Endothelial cell of umbilical vein (primary cell): ENCODE measurements at regions not wholly inside any gene's neighbourhood (a gene's known extent, or its start where the extent isn't known, plus 50 kb on each side); places are given as distances from the start of the nearest gene placed in this dataset.

Experiments
- BruUV-seq: library from RNA; stranded (reverse); fragments of 400-500 nt; replicated peaks from 2 replicates; lab custom pipeline; 2021; lab: Mats Ljungman, UMichigan
- CTCF ChIA-PET: fragments of 300-600, 350-600 bp; sonication (Branson Sonifier 250); formaldehyde crosslinking; loops from one replicate; lab custom pipeline; 2021; ENCODE audit warnings: antibody characterized with exemption, inconsistent platforms; lab: Charles Lee
- POLR2A ChIA-PET: fragments of 300-600, 350-600 bp; sonication (Branson Sonifier 250); formaldehyde crosslinking; loops from one replicate; lab custom pipeline; 2021; ENCODE audit warnings: antibody characterized with exemption, inconsistent platforms; lab: Charles Lee
- DNase-seq: peaks from one replicate; pipeline ENCODE4 v3.0.0-alpha.2; 2011; ENCODE audit warnings: low read depth, low spot score
- FAIRE-seq: peaks from 2 replicates; lab custom pipeline; 2011; peaks lifted over from hg19 to GRCh38; lab: Jason Lieb, UNC
- H2AFZ ChIP-seq: 2 replicates; pipeline ENCODE4 v1.6.0; 2012; ENCODE audit warnings: low read depth, low read length, control low read depth, inconsistent platforms
- H3K27ac ChIP-seq: 2 replicates; pipeline ENCODE4 v1.5.1; 2011; ENCODE audit warnings: low read depth, mild to moderate bottlenecking, control low read depth, low read length, moderate library complexity; ENCODE audit not compliant: insufficient read depth
- H3K27me3 ChIP-seq, 2 experiments: 2 replicates each; pipeline versions ENCODE4 v1.6.0 to v1.6.1; 2011; ENCODE audit warnings: low read length in 2 of 2, mixed read lengths in 1 of 2; ENCODE audit not compliant: control insufficient read depth in 2 of 2, insufficient read depth in 2 of 2
- H3K36me3 ChIP-seq, 2 experiments: 2 replicates in 1 of 2; 3 replicates in 1 of 2; pipeline ENCODE4 v1.5.1; 2011; ENCODE audit warnings: low read length in 2 of 2, mild to moderate bottlenecking in 1 of 2, moderate library complexity in 1 of 2; ENCODE audit not compliant: control insufficient read depth in 2 of 2, insufficient read depth in 2 of 2; ENCODE audit errors: extremely low read depth in 1 of 2
- H3K4me1 ChIP-seq: 3 replicates; pipeline ENCODE4 v1.5.1; 2011; ENCODE audit warnings: mild to moderate bottlenecking, low read length; ENCODE audit not compliant: control insufficient read depth, insufficient read depth; ENCODE audit errors: extremely low read depth
- H3K4me2 ChIP-seq: 2 replicates; pipeline ENCODE4 v1.6.1; 2011; ENCODE audit warnings: low read length, control low read depth, mixed read lengths; ENCODE audit not compliant: insufficient read depth
- H3K4me3 ChIP-seq, 3 experiments: fragments of 200-600 bp in 1 of 3; sonication (generic), shearing (Covaris generic) in 1 of 3; replicated peaks in 1 of 3; 2 replicates each; pipeline ENCODE4 v1.5.1; 2011 to 2016; ENCODE audit warnings: control low read depth in 3 of 3, low read length in 3 of 3, mild to moderate bottlenecking in 2 of 3, inconsistent platforms in 1 of 3, low read depth in 1 of 3, moderate library complexity in 1 of 3; ENCODE audit not compliant: insufficient read depth in 1 of 3
- H3K79me2 ChIP-seq: 2 replicates; pipeline ENCODE4 v1.6.0; 2012; ENCODE audit warnings: low read length, inconsistent platforms; ENCODE audit not compliant: control insufficient read depth, insufficient read depth
- H3K9ac ChIP-seq: replicated peaks from 2 replicates; pipeline ENCODE3; 2011; ENCODE audit warnings: low read length, control low read depth; ENCODE audit not compliant: insufficient read depth; ENCODE audit errors: extremely low read depth
- H3K9me1 ChIP-seq: replicated peaks from 3 replicates; pipeline ENCODE4 v1.6.0; 2011; ENCODE audit warnings: mild to moderate bottlenecking, low read length; ENCODE audit not compliant: control insufficient read depth, insufficient read depth; ENCODE audit errors: extremely low read depth
- H3K9me3 ChIP-seq: replicated peaks from 2 replicates; pipeline ENCODE4 v1.5.1; 2012; ENCODE audit warnings: low read length, inconsistent platforms; ENCODE audit not compliant: control insufficient read depth, insufficient read depth
- H4K20me1 ChIP-seq: replicated peaks from 2 replicates; pipeline ENCODE3; 2011; ENCODE audit warnings: mild to moderate bottlenecking, low read length; ENCODE audit not compliant: control insufficient read depth, insufficient read depth; ENCODE audit errors: extremely low read depth
- CTCF ChIP-seq, 2 donors: IDR thresholded peaks; 1 replicate in 1 of 2; 2 replicates in 1 of 2; pipeline ENCODE4 v1.5.1; 2011; ENCODE audit warnings: low read length in 2 of 2, mild to moderate bottlenecking in 2 of 2, moderate library complexity in 2 of 2, control low read depth in 1 of 2, inconsistent platforms in 1 of 2, low read depth in 1 of 2; ENCODE audit not compliant: insufficient read depth in 1 of 2; ENCODE audit errors: extremely low read depth in 1 of 2
- EZH2 ChIP-seq: IDR thresholded peaks from 2 replicates; pipeline ENCODE4 v1.6.1; 2012; ENCODE audit warnings: borderline replicate concordance, low read depth, mild to moderate bottlenecking, moderate library complexity, low read length, inconsistent platforms; ENCODE audit not compliant: severe bottlenecking
- FOS ChIP-seq: IDR thresholded peaks from 2 replicates; pipeline ENCODE4 v1.6.1; 2011; ENCODE audit warnings: mild to moderate bottlenecking, low read length, moderate library complexity, borderline replicate concordance; ENCODE audit not compliant: insufficient read depth
- GATA2 ChIP-seq: IDR thresholded peaks from 2 replicates; pipeline ENCODE4 v1.7.0; 2011; ENCODE audit warnings: low read depth, mild to moderate bottlenecking, moderate library complexity, mixed read lengths, low read length; ENCODE audit not compliant: insufficient read length, insufficient read depth
- JUN ChIP-seq: IDR thresholded peaks from 2 replicates; pipeline ENCODE4 v1.6.1; 2011; ENCODE audit warnings: borderline replicate concordance, low read depth; ENCODE audit not compliant: insufficient read length, insufficient read depth
- MYC ChIP-seq: IDR thresholded peaks from one replicate; pipeline ENCODE4 v1.6.1; 2011; ENCODE audit warnings: mild to moderate bottlenecking, low read depth, low read length
- POLR2A ChIP-seq: IDR thresholded peaks from 2 replicates; pipeline ENCODE4 v1.6.1; 2012; ENCODE audit warnings: low read depth, mild to moderate bottlenecking, control low read depth, low read length
- POLR2AphosphoS5 ChIP-seq: IDR thresholded peaks from 2 replicates; pipeline ENCODE4 v1.6.1; 2012; ENCODE audit warnings: low read depth, mild to moderate bottlenecking, control low read depth, low read length, moderate library complexity; ENCODE audit not compliant: insufficient read depth
- dilution Hi-C: fragments of 300-500 bp; cut with MboI; formaldehyde crosslinking; loops from one replicate; pipeline ENCODE4 v1.15.0; 2019; ENCODE audit warnings: low sequenced_read_pairs; ENCODE audit not compliant: extremely low pct_ligation_motif_present
- intact Hi-C: fragments of 100-400 bp; cut with micrococcal nuclease; formaldehyde crosslinking; loops from one replicate; pipeline ENCODE4 v1.10.0; 2022
- TF ChIP-seq, protein P1 (sequence below): IDR thresholded peaks from 2 replicates; pipeline ENCODE4 v1.6.1; 2011; ENCODE audit not compliant: insufficient read depth, insufficient read length

GRCh38 chr12:75596406-75596805 lies 85.0 kb upstream of the KRR1 start:
- Histone ChIP-seq H3K4me1 (no peaks in the 10 kb centered on the region), H3K27me3 (no peaks in the 10 kb centered on the region), H3K4me3 (no peak overlapping the region), H3K9me3 (no peaks in the 10 kb centered on the region), H4K20me1 (no peaks in the 10 kb centered on the region), H2AFZ (no peak overlapping the region), H3K27ac (no peak overlapping the region), H3K9ac (no peak overlapping the region), H3K36me3 (no peaks in the 10 kb centered on the region), H3K4me2 (no peak overlapping the region), H3K79me2 (no peaks in the 10 kb centered on the region), H3K9me1 (no peaks in the 10 kb centered on the region)
- dilution Hi-C loops (no loop called here), intact Hi-C loops (no loop called here)
- CTCF ChIA-PET, result interaction anchor here (1.4 kb wide), 1 partner anchor 10 kb away, joined by 3 read pairs; no protein-coding TSS in a partner anchor
- no peak for TF ChIP-seq POLR2A
- TF ChIP-seq MYC, result no peak
- no peak for TF ChIP-seq JUN
- no peak for TF ChIP-seq GATA2
- TF ChIP-seq EZH2, result no peak
- FAIRE-seq, result no peak
- BruUV-seq, result no TSS peak
- POLR2A ChIA-PET, result no interaction called here
- DNase-seq, result no peak

- H3K9me1 ChIP-seq, result no peaks in the 10 kb centered on the region
- POLR2A ChIA-PET, result no interaction called here
- TF ChIP-seq, protein P1, sequence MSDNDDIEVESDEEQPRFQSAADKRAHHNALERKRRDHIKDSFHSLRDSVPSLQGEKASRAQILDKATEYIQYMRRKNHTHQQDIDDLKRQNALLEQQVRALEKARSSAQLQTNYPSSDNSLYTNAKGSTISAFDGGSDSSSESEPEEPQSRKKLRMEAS, result no peak
- TF ChIP-seq POLR2A (no peak), MYC (no peak), POLR2AphosphoS5 (no peak), CTCF (IDR thresholded peaks at IDR 0.05; ENCODE audit: extremely low read depth in 1 of 2, insufficient read depth in 1 of 2, low read depth in 1 of 2, low read length in 2 of 2) (no peak), JUN (no peak), FOS (no peak), EZH2 (no peak), GATA2 (no peak)
- H4K20me1 ChIP-seq, result no peaks in the 10 kb centered on the region
- no TSS peak for BruUV-seq
- H3K4me3 ChIP-seq, result no peak overlapping the region
- DNase-seq (no peak), FAIRE-seq (no peak)
- no peaks in the 10 kb centered on the region for H3K36me3 ChIP-seq
- H3K9me3 ChIP-seq, result no peaks in the 10 kb centered on the region
- H2AFZ ChIP-seq, result no peak overlapping the region
- H3K4me2 ChIP-seq, result no peak overlapping the region
- H3K27ac ChIP-seq, result no peak overlapping the region
- dilution Hi-C loops, result no loop called here
- no peak overlapping the region for H3K9ac ChIP-seq
- intact Hi-C loops, result no loop called here
- no peaks in the 10 kb centered on the region for H3K4me1 ChIP-seq
- no peaks in the 10 kb centered on the region for H3K79me2 ChIP-seq
- CTCF ChIA-PET, result no interaction called here
- no peaks in the 10 kb centered on the region for H3K27me3 ChIP-seq
These were observed 81.4 kb upstream of the KRR1 start for GRCh38 chr12:75592638-75593335.
